ENCODE measurements at regions not wholly inside any gene's neighbourhood (a gene's known extent, or its start where the extent isn't known, plus 50 kb on each side); places are given as distances from the start of the nearest gene placed in this dataset.
"Not testable (repeated sequence)": the region's sequence is repeated elsewhere in the genome, so short reads cannot be mapped to it uniquely, and the experiment has no call there.

DNA sequence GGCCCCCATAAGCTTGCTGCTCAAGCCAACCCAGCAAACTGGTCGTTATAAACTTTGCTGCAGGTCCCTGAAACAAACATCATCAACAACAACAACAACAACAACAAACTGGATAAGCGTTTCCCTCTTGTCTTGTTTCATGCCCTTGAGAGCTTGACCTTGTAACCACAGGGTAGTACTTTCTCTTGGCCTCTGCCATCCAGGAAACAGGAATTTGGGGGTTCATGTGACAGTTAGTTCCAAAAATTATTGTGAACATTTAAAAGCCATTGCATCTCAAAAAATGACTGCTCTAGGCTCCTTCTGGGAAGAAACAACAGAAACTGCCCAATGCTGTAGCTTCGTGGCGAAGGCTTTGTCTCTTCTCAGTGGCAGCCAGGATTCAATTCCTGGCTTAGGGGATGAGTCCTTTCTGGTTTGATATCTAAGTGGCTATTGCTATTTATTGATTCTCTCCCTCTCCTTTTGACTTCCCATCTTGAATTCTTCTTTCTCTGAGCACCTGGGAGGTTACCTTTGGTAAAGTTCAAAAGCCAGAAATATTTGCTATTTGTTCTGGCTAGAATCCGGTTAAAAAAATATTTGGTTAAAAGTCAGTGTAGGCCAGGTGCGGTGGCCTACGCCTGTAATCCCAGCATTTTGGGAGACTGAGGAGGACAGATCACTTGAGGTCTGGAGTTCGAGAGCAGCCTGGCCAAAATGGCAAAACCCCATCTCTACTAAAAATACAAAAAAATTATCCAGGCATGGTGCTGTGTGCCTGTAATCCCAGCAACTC, 52.0 kb upstream of the CPM start:
- DNase-seq (ENCODE audit: low spot score) (no peak), ATAC-seq (peak; percentile 87)

DNA sequence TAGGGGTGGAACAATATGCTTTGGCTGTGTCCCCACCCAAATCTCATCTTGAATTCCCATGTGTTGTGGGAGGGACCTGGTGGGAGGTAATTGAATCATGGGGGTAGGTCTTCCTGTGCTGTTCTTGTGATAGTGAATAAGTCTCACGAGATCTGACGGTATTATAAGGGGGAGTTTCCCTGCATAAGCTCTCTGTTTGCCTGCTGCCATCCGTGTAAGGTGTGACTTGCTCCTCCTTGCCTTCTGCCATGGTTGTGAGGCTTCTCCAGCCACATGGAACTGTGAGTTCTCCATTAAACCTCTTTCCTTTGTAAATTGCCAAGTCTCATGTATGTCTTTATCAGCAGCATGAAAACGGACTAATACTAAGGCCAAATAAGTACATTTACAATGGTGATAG, 64.6 kb upstream of the CPM start:
- not testable (repeated sequence) for DNase-seq (ENCODE audit: low spot score); ATAC-seq

DNA sequence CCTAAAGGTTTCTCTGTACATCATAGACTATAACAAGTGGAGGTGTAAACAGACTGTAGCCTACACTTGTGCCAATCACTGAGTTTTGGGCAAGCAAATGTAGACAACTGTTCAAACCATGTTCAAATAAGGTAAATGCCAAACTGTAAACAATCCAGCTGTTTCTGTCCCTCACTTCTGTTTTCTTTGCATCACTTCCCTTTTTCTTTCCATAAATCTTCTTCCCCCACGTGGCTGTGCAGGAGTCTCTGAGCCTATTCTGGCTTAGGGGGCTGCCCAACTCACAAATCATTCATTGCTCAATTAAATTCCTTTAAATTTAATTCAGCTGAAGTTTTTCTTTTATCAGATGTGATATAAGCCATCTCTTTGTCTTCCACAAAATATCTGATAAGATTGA, 65.1 kb upstream of the CPM start:
- ATAC-seq (no peak), DNase-seq (ENCODE audit: low spot score) (no peak)

- no peak for ATAC-seq
Observed at GRCh38 chr12:69000074-69000473, 67.1 kb upstream of the CPM start.

DNA sequence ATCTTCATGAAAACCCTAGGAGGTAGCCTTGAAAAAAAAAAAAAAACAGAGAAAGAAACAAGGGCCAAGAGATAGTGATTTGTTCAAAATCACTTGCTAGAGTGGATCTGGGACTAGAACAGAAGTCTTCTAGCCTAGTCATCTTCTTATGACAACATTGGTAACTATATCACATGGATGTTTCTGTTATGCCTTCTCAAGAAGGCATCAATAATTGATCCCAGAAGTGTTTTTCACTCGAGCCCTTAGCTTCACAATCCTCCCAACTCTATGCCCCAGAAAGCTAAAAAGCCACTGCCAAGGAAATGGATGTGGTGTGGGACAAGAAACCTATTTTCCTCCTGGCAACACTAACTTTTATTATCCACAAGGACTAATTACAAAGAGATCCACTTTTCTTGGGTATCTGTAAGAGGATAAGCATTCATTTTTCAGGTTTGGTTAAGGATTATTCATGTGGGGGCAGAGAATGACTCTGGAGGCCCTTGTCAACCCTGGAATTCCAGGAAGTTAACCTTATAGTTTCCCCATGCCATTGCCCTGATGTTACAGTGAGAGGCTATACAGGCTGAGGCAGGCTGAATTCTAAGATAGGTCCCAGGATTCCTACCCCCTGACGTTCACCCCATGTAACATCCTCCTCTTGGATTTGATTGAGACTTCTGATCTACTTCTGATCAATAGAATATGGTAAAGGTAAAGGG, 67.7 kb upstream of the CPM start:
- ATAC-seq (no peak), DNase-seq (ENCODE audit: low spot score) (no peak)

More at GRCh38 chr12:69000074-69000473, 67.1 kb upstream of the CPM start:
- DNase-seq (ENCODE audit: low spot score), result no peak

DNA sequence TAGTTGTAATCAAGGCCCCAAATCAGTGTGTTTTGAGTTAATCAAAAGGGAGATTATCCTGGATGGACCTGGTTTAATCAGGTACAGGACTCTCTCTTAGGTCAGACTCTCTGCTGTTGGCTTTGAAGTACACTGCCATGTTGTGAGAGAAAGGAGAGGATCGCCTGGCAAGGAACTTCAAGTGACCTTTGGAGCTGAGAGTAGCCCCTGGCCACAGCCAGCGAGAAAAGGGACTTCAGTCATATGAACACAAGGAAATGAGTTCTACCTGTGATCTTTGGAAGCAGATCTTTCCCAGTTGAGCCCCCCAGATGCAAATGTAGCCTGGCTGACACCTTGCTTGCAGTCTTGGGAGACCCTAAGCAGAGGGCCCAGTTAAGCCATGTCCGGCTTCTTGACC, 68.3 kb upstream of the CPM start:
- ATAC-seq (no peak), DNase-seq (ENCODE audit: low spot score) (no peak)

DNA sequence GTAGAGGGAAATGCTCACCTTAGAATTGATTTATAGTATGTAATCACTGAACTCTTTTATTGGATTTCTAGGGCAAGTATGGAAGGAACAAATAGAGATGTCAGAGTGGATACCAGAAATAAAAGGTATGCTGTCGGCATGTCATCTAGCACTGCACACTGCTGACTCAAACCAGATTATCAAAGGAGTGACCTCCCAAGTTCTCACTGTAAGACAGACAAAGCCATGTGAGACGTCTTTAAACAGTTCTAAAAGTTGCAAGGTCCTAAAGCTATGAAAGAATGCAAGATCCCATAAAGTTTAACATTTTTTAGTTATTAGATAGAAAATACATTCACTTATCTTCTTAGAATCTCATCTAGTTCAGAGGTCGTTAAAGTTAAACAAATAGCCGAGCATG, 70.0 kb upstream of the CPM start:
- DNase-seq (ENCODE audit: low spot score), result no peak
- ATAC-seq, result no peak

DNA sequence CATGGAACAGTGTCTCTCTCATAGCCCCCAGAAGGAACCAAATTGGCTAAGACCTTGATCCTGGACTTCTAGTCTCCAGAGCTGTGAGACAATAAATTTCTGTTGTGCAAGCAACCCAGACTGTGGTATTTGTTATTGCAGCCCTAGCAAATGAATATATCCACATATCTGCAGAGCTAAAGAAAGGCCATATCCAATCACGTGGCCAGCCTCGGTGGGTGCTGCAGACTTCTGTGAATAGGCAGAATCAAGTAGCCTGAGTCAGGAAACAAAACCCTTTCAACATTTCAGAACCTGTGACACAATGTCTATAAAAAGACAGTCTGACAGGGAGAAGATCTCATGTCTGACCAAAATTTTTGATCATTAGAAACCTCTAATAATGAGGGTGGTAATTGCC, 71.0 kb upstream of the CPM start:
- no peak for DNase-seq (ENCODE audit: low spot score)
- ATAC-seq, result no peak

GRCh38 chr12:69007101-69007854, 74.3 kb upstream of the CPM start:
- no peak for DNase-seq (ENCODE audit: low spot score)
- ATAC-seq, result peak; percentile 27

DNA sequence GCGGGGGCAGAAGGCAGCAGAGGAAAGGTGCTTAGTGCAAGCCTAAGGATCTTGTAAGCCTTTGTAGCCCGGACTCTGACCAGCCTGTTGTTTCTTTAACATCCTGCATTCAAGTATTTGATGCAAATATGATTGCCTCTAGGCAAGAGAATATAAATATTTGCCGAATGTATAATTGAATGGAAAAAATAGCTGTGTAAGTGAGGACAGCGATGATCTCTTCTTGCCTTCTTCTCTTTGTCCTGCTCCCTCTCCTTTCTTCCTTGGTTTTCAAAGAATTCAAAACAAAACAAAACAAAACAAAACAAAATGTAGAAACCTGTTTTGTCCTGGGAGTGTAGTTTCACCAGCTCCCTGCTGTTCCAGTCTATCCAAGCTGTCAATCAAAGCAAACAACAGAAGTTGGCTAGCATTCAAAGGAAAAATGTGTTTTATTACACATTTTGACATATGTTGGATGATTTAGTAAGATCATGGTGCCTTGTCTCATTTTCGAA, 74.9 kb upstream of the CPM start:
- ATAC-seq (no peak), DNase-seq (ENCODE audit: low spot score) (no peak)

DNA sequence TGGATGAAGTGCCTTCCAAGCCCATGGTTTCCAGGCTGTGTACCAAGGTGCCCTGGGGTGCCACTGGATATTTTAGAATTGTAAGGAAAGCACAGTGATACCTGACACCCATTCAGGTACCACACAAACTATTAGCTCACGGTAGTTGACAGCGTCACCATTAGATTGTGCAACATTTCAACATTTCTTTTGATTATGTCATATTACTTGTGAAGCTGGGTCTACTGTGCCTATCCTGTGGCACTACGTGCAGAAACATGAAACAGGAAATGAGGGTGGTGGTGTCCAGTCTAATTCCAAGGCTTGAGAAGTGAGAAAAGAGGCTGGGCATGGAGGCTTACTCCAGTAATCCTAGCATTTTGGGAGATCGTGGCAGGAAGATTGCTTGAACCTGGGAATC, 75.5 kb upstream of the CPM start:
- ATAC-seq (peak; percentile 36), DNase-seq (ENCODE audit: low spot score) (no peak)

- ATAC-seq (no peak), DNase-seq (ENCODE audit: low spot score) (no peak)
Observed at GRCh38 chr12:69014047-69014446, 81.1 kb upstream of the CPM start.

- no peak for ATAC-seq
- no peak for DNase-seq (ENCODE audit: low spot score)
Observed at GRCh38 chr12:69015017-69015416, 82.0 kb upstream of the CPM start.

DNA sequence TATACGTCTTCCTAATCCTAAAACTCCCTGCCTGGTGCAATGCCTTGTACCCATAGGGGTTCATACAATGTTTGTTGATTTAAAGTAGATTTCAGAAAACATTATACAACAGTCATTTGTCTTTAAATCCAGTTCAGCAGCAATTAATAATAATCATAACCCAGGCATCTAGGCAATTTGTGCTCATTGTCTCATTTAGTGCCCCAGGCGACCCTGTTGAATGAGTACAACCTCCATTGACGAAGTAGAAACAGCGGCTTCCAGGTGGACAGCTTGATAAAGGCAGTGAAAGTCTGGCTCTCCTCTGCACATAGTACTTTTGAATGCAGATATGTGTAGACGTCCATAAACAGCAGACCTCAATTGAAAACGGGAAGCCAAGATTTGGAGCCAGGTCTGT, 82.9 kb upstream of the CPM start:
- no peak for ATAC-seq
- no peak for DNase-seq (ENCODE audit: low spot score)

DNA sequence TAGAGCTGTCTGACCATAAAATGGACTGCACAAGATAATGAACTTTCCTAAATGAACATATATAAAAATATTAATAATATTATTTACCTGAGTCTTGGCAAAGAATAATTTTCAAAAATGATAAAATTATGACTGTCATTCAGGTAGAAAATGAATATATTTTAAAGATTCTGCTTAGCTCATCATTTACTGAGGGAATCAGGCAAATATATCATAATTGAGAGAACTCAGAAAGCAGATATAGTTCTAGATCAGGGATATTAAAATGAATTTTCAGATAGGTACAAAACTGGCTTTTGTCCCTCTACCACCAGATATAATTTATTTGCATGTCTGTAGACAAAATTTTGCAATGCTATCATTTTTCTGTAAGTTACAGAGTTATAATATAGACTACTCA, 86.1 kb upstream of the CPM start:
- ATAC-seq (no peak), DNase-seq (ENCODE audit: low spot score) (no peak)

DNA sequence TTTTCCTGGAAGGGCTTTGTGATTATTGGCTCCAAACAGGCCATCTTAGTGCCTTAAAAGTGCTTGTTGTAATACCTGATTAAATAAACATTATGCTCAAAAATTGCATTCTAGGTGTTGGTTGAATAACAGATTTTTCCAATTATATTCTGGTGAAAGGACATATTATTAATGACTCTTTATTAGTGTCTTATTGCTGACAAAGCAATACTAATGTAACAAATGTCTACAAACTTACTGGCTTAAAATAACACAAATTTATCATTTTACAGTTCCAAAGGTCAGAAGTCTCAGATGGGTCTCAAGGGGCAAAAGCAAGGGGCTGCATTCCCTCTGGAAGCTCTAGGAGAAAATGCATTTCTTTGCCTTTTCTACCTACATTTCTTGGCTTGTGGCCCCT, 86.9 kb upstream of the CPM start:
- DNase-seq (ENCODE audit: low spot score) (no peak), ATAC-seq (no peak)

GRCh38 chr12:69022674-69023073, 89.7 kb upstream of the CPM start:
- DNase-seq (ENCODE audit: low spot score) (no peak), ATAC-seq (no peak)

DNA sequence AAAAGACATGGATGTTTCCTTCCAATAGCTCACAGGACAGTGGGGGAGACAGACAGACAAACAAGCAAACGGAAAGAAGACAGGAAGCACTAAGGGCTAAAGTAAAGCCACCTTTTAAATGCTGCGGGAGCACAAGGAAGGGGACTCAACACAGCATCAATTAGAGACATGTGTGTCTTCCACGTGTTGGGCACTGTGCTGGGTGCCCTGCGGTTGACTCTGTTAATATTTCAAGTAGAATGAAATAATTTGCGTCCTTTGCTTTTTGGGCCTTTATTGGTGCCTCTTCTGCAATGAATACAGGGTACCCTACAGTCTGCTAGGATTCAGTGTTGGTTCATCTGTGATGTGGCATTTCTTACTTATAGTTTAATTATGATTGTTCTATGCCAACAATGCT, 90.9 kb upstream of the CPM start:
- DNase-seq (ENCODE audit: low spot score) (no peak), ATAC-seq (peak; percentile 12)

GRCh38 chr12:69024413-69024812, 91.4 kb upstream of the CPM start:
- DNase-seq (ENCODE audit: low spot score) (peak; percentile 95), ATAC-seq (peak; percentile 98)

- DNase-seq (ENCODE audit: low spot score) (no peak), ATAC-seq (peak; percentile 19)
Observed at GRCh38 chr12:69024907-69025306, 91.9 kb upstream of the CPM start.

DNA sequence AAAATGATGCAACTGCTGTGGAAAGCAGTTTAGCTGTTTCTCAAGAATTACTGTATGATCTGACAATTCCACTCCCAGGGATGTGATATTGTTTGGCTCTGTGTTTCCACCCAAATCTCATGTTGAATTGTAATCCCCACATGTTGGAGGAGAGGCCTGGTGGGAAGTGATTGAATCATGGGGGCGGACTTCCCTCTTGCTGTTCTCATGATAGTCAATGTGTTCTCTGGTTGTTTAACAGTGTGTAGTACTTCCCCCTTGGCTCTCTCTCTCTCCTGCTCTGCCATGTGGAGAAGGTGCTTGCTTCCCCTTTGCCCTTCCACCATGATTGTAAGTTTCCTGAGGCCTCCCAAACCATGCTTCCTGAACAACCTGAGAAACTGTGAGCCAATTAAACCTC, 93.4 kb upstream of the CPM start:
- ATAC-seq (no peak), DNase-seq (ENCODE audit: low spot score) (no peak)

DNA sequence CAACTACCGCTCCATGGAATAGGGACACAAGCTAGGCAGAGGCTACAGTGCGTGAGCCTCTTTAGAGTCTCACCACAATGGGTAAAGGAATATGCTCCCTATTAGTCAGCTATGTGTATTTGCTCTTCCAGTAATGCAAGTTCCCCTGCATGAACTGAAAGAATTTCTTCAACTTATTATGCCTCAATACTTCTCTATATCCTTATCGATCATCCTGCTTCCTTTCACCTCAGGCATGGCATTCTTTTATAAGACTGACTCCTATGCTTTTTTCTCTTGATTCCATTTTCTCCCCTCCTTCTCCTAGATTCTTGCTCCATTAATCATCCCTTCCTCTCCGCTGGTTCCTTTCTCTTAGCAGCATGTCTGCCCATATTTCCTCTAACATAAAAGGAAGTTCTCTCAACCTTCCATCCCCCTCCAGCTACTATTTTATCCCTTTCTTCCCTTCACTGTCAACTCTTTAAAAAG, 94.5 kb upstream of the CPM start:
- DNase-seq (ENCODE audit: low spot score) (no peak), ATAC-seq (no peak)

Data from left lobe of liver (tissue), 2 donors.